IMR-90 (cell line): ENCODE measurements at regions not wholly inside any gene's neighbourhood (a gene's known extent, or its start where the extent isn't known, plus 50 kb on each side); places are given as distances from the start of the nearest gene placed in this dataset.

Experiments
- ATAC-seq: fragments of 200-7000 bp; cut with Tn5 transposase; 2 replicates; pipeline ENCODE4 v1.9.1; 2020; ENCODE audit warnings: low read depth, mild to moderate bottlenecking, moderate library complexity
- BruUV-seq: library from RNA; stranded (reverse); fragments of 400-500 nt; replicated peaks from 2 replicates; lab custom pipeline; 2021; lab: Mats Ljungman, UMichigan
- CTCF ChIA-PET: fragments of 300-600 bp; formaldehyde crosslinking; extraction: SDS; loops from one replicate; lab custom pipeline; 2021; ENCODE audit warnings: antibody characterized with exemption; lab: Yijun Ruan, JAX
- POLR2A ChIA-PET: fragments of 300-600 bp; sonication (Branson Sonifier 250); formaldehyde crosslinking; loops from one replicate; lab custom pipeline; 2022; ENCODE audit warnings: antibody characterized with exemption; ENCODE audit not compliant: unreplicated experiment; lab: Charles Lee
- DNase-seq: peaks from one replicate; pipeline ENCODE4 v3.0.0; 2013
- H2AFZ ChIP-seq: replicated peaks from 2 replicates; pipeline ENCODE3; 2013; ENCODE audit warnings: low read length, mild to moderate bottlenecking; ENCODE audit not compliant: poor library complexity
- H2AK5ac ChIP-seq: 2 replicates; pipeline ENCODE4 v1.6.1; 2013; ENCODE audit warnings: low read depth, low read length, inconsistent platforms
- H2AK9ac ChIP-seq: replicated peaks from 2 replicates; pipeline ENCODE3; 2013; ENCODE audit warnings: mild to moderate bottlenecking, low read depth, low read length, moderate library complexity; ENCODE audit not compliant: poor library complexity
- H2BK120ac ChIP-seq: 2 replicates; pipeline ENCODE4 v1.6.1; 2013; ENCODE audit warnings: low read depth, low read length, inconsistent platforms
- H2BK15ac ChIP-seq: 3 replicates; pipeline ENCODE4 v1.6.1; 2013; ENCODE audit warnings: low read depth, low read length, inconsistent platforms
- H2BK20ac ChIP-seq: 2 replicates; pipeline ENCODE4 v1.6.1; 2013; ENCODE audit warnings: low read depth, mild to moderate bottlenecking, inconsistent platforms, low read length, moderate library complexity
- H2BK5ac ChIP-seq: 2 replicates; pipeline ENCODE4 v1.6.1; 2013; ENCODE audit warnings: mild to moderate bottlenecking, low read depth, low read length, inconsistent platforms; ENCODE audit not compliant: poor library complexity, severe bottlenecking
- H3K14ac ChIP-seq: replicated peaks from 2 replicates; pipeline ENCODE4 v1.6.1; 2013; ENCODE audit warnings: low read depth, low read length, inconsistent platforms
- H3K18ac ChIP-seq: 2 replicates; pipeline ENCODE4 v1.6.1; 2013; ENCODE audit warnings: low read depth, low read length, control low read depth
- H3K23ac ChIP-seq: 2 replicates; pipeline ENCODE4 v1.6.1; 2013; ENCODE audit warnings: low read depth, low read length, inconsistent platforms
- H3K27ac ChIP-seq: 2 replicates; pipeline ENCODE4 v1.5.1; 2013; ENCODE audit warnings: mild to moderate bottlenecking, control low read depth, low read length; ENCODE audit not compliant: insufficient read depth
- H3K27me3 ChIP-seq: 2 replicates; pipeline ENCODE4 v1.6.1; 2013; ENCODE audit warnings: low read length; ENCODE audit not compliant: control insufficient read depth, insufficient read depth
- H3K36me3 ChIP-seq: 2 replicates; pipeline ENCODE4 v1.6.1; 2013; ENCODE audit warnings: low read length, mixed read lengths; ENCODE audit not compliant: control insufficient read depth, insufficient read depth
- H3K4ac ChIP-seq: 2 replicates; pipeline ENCODE4 v1.6.1; 2013; ENCODE audit warnings: low read depth, low read length, inconsistent platforms
- H3K4me1 ChIP-seq: 2 replicates; pipeline ENCODE4 v1.6.1; 2013; ENCODE audit warnings: low read length, mixed read lengths; ENCODE audit not compliant: control insufficient read depth, insufficient read depth
- H3K4me2 ChIP-seq: 2 replicates; pipeline ENCODE4 v1.6.1; 2013; ENCODE audit warnings: low read depth, mild to moderate bottlenecking, control low read depth, low read length, moderate library complexity
- H3K4me3 ChIP-seq: 2 replicates; pipeline ENCODE4 v1.5.1; 2013; ENCODE audit warnings: low read depth, mild to moderate bottlenecking, control low read depth, low read length, moderate library complexity; ENCODE audit not compliant: insufficient read depth
- H3K56ac ChIP-seq: 2 replicates; pipeline ENCODE4 v1.6.1; 2013; ENCODE audit warnings: low read length, inconsistent platforms; ENCODE audit not compliant: insufficient read depth; ENCODE audit errors: extremely low read depth
- H3K79me1 ChIP-seq, 2 experiments: 2 replicates each; pipeline ENCODE4 v1.6.1; 2013; ENCODE audit warnings: low read length in 2 of 2, inconsistent platforms in 1 of 2, low read depth in 1 of 2
- H3K9ac ChIP-seq: 2 replicates; pipeline ENCODE4 v1.6.1; 2013; ENCODE audit warnings: low read depth, low read length, control low read depth
- H3K9me1 ChIP-seq: 2 replicates; pipeline ENCODE4 v1.6.1; 2013; ENCODE audit warnings: low read length, inconsistent platforms; ENCODE audit not compliant: insufficient read depth
- H3K9me3 ChIP-seq: 2 replicates; pipeline ENCODE4 v1.6.1; 2013; ENCODE audit warnings: low read length; ENCODE audit not compliant: control insufficient read depth, insufficient read depth
- H4K20me1 ChIP-seq: 2 replicates; pipeline ENCODE4 v1.6.1; 2013; ENCODE audit warnings: low read length, inconsistent platforms; ENCODE audit not compliant: insufficient read depth
- H4K5ac ChIP-seq: 2 replicates; pipeline ENCODE4 v1.6.1; 2013; ENCODE audit warnings: mild to moderate bottlenecking, low read depth, low read length, control low read depth
- H4K8ac ChIP-seq, 2 experiments: 2 replicates each; pipeline ENCODE4 v1.6.1; 2013; ENCODE audit warnings: low read depth in 2 of 2, low read length in 2 of 2, control low read depth in 1 of 2, inconsistent platforms in 1 of 2
- H4K91ac ChIP-seq: 2 replicates; pipeline ENCODE4 v1.6.1; 2013; ENCODE audit warnings: low read depth, low read length, inconsistent platforms; ENCODE audit not compliant: insufficient read depth
- BHLHE40 ChIP-seq: fragments of 150-350 bp; IDR thresholded peaks from 2 replicates; pipeline ENCODE4 v1.6.1; 2016; ENCODE audit warnings: mild to moderate bottlenecking, low read depth, low read length
- CEBPB ChIP-seq: IDR thresholded peaks from 2 replicates; pipeline ENCODE4 v1.6.1; 2012; ENCODE audit warnings: low read depth, low read length, improper control_type of control experiment
- CHD1 ChIP-seq: IDR thresholded peaks from 2 replicates; pipeline ENCODE4 v1.6.1; 2012; ENCODE audit warnings: low read depth, low read length, improper control_type of control experiment
- ELK1 ChIP-seq: fragments of 150-350 bp; IDR thresholded peaks from 2 replicates; pipeline ENCODE4 v1.6.1; 2016; ENCODE audit warnings: low read depth, mild to moderate bottlenecking, low read length, moderate library complexity, borderline replicate concordance
- FOS ChIP-seq: fragments of 150-350 bp; IDR thresholded peaks from 2 replicates; pipeline ENCODE4 v1.6.1; 2016; ENCODE audit warnings: low read depth, low read length
- MAFK ChIP-seq: IDR thresholded peaks from 2 replicates; pipeline ENCODE4 v1.6.1; 2012; ENCODE audit warnings: low read depth, low read length, improper control_type of control experiment
- MAZ ChIP-seq: IDR thresholded peaks from 2 replicates; pipeline ENCODE4 v1.6.1; 2012; ENCODE audit warnings: low read depth, mild to moderate bottlenecking, low read length, improper control_type of control experiment, moderate library complexity, borderline replicate concordance
- MXI1 ChIP-seq: IDR thresholded peaks from 2 replicates; pipeline ENCODE4 v1.6.1; 2012; ENCODE audit warnings: low read depth, mild to moderate bottlenecking, low read length, moderate library complexity, borderline replicate concordance
- POLR2A ChIP-seq: IDR thresholded peaks from 2 replicates; pipeline ENCODE4 v1.6.1; 2012; ENCODE audit warnings: mild to moderate bottlenecking, low read depth, low read length
- RCOR1 ChIP-seq: IDR thresholded peaks from 2 replicates; pipeline ENCODE4 v1.6.1; 2012; ENCODE audit warnings: mild to moderate bottlenecking, low read length, improper control_type of control experiment; ENCODE audit not compliant: insufficient replicate concordance
- SMC3 ChIP-seq: fragments of 150-350 bp; IDR thresholded peaks from 2 replicates; pipeline ENCODE4 v1.6.1; 2016; ENCODE audit warnings: low read depth, mild to moderate bottlenecking, antibody characterized with exemption, low read length, moderate library complexity
- WGBS, 2 experiments: methylation state at CpG; one replicate each; pipeline versions ENCODE4 v1.1.5 to v1.1.7; 2013; ENCODE audit warnings: missing lambda C conversion rate in 2 of 2; ENCODE audit not compliant: insufficient read length in 1 of 2; ENCODE audit errors: extremely low coverage in 2 of 2; 5-methylcytosine and 5-hydroxymethylcytosine counted together
- dilution Hi-C: fragments of 300-500 bp; cut with HindIII; formaldehyde crosslinking; loops from one replicate; pipeline ENCODE4 v1.14.3; 2018; ENCODE audit warnings: low sequenced_read_pairs; ENCODE audit not compliant: unreplicated experiment
- in situ Hi-C: fragments of 300-500 bp; cut with MboI; formaldehyde crosslinking; loops from 3 replicates; pipeline ENCODE4 v1.14.3; 2019; ENCODE audit warnings: low sequenced_read_pairs, inconsistent platforms, mixed read lengths
- intact Hi-C: fragments of 100-400 bp; cut with micrococcal nuclease; formaldehyde crosslinking; loops from 2 replicates; pipeline ENCODE4 v1.10.0; 2022
- TF ChIP-seq, protein P1 (sequence below): fragments of 150-350 bp; IDR thresholded peaks from 2 replicates; pipeline ENCODE4 v1.6.1; 2017; ENCODE audit warnings: mild to moderate bottlenecking, antibody characterized with exemption, low read length, low read depth

DNA sequence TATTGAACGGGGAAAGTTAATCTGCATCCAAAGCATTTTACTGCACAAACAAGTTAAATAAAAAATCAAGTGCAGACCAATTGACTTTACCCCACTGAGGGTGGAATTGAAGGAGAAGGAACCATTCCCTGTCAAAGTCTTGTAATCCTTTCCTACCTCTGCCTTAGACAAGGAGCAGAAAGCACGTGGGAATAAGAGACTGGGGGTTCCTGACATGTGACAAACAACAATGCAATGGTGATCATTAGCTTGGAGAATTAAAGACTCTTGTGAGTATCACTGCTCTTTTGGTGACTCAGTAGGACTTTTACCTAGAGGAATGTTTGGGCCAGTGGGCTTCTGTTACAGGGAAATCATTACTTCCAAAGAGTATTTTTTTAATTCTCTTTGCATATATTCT lies 779.5 kb downstream of the TLR4 start:
- Histone ChIP-seq H4K91ac (no peak overlapping the region), H2BK120ac (no peak overlapping the region), H3K27ac (no peak overlapping the region), H3K9me3 (peaks cover 3% of the 10 kb centered on the region; the same call in 1 of the 2 replicates), H3K9me1 (no peaks in the 10 kb centered on the region), H2AK9ac (no peak overlapping the region), H3K4me1 (no peaks in the 10 kb centered on the region), H2BK15ac (no peak overlapping the region), H3K4ac (no peak overlapping the region), H4K20me1 (no peaks in the 10 kb centered on the region), H3K18ac (no peak overlapping the region), H2BK20ac (no peak overlapping the region), H4K8ac (no peak overlapping the region), H3K36me3 (no peaks in the 10 kb centered on the region), H3K4me2 (no peak overlapping the region), H3K9ac (no peak overlapping the region), H3K23ac (no peak overlapping the region), H3K56ac (no peak overlapping the region), H3K27me3 (no peaks in the 10 kb centered on the region), H3K79me1 (no peaks in the 10 kb centered on the region), H3K4me3 (no peak overlapping the region), H3K14ac (no peak overlapping the region), H2BK5ac (no peak overlapping the region), H2AK5ac (no peak overlapping the region), H4K5ac (no peak overlapping the region), H2AFZ (no peak overlapping the region)
- ChIA-PET CTCF (no interaction called here), POLR2A (no interaction called here)
- 20% methylated on average over 1 of the region's 2 CpGs; no CpG with 5 or more reads in 1 of the 2 experiments for WGBS, 2 experiments
- ATAC-seq = no peak
- no peak for DNase-seq
- intact Hi-C loops = no loop called here
- TF ChIP-seq MAZ = no peak
- TF ChIP-seq MAFK = no peak
- TF ChIP-seq CEBPB = no peak
- no peak for TF ChIP-seq RCOR1
- TF ChIP-seq, protein P1, sequence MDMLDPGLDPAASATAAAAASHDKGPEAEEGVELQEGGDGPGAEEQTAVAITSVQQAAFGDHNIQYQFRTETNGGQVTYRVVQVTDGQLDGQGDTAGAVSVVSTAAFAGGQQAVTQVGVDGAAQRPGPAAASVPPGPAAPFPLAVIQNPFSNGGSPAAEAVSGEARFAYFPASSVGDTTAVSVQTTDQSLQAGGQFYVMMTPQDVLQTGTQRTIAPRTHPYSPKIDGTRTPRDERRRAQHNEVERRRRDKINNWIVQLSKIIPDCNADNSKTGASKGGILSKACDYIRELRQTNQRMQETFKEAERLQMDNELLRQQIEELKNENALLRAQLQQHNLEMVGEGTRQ = no peak
- TF ChIP-seq POLR2A = no peak
- no peak for TF ChIP-seq SMC3
- TF ChIP-seq BHLHE40 = no peak
- TF ChIP-seq FOS = no peak
- TF ChIP-seq MXI1 = no peak
- TF ChIP-seq ELK1 = no peak
- TF ChIP-seq CHD1 = no peak
- no TSS peak for BruUV-seq
- in situ Hi-C loops = no loop called here
- dilution Hi-C loops = no loop called here
